Esophagus squamous epithelium (tissue), 5 donors: ENCODE measurements at regions not wholly inside any gene's neighbourhood (a gene's known extent, or its start where the extent isn't known, plus 50 kb on each side); places are given as distances from the start of the nearest gene placed in this dataset.

Experiments used
- DNase-seq: peaks from one replicate; lab custom pipeline; 2025; lab: John Stamatoyannopoulos, UW
- H3K27ac ChIP-seq, 4 donors: fragments of 200-600 bp; sonication (generic); one replicate each; pipeline ENCODE4 v1.5.1; 2016 to 2019; ENCODE audit warnings: mild to moderate bottlenecking in 1 of 4
- H3K27me3 ChIP-seq, 4 donors: fragments of 200-600 bp; sonication (generic); 1 replicate in 3 of 4; 2 replicates in 1 of 4; pipeline versions ENCODE4 v1.5.1 to v1.6.0; 2017 to 2021; ENCODE audit warnings: antibody characterized with exemption in 1 of 4
- H3K36me3 ChIP-seq, 3 donors: fragments of 200-600 bp; sonication (generic); one replicate each; pipeline ENCODE4 v1.5.1; 2016 to 2019
- H3K4me1 ChIP-seq, 3 donors: fragments of 200-600 bp; sonication (generic); one replicate each; pipeline ENCODE4 v1.5.1; 2017 to 2019
- H3K4me3 ChIP-seq, 4 donors: fragments of 200-600 bp; sonication (generic); 1 replicate in 3 of 4; 2 replicates in 1 of 4; pipeline ENCODE4 v1.5.1; 2016 to 2019; ENCODE audit warnings: mild to moderate bottlenecking in 2 of 4, moderate library complexity in 1 of 4
- H3K9me3 ChIP-seq, 3 donors: fragments of 200-600 bp; sonication (generic); one replicate each; pipeline ENCODE4 v1.5.1; 2016 to 2019
- POLR2A ChIP-seq, 4 donors: fragments of 450-650 bp; IDR thresholded peaks; one replicate each; pipeline ENCODE4 v1.6.1; 2017; ENCODE audit warnings: antibody characterized with exemption in 4 of 4, mild to moderate bottlenecking in 4 of 4, moderate library complexity in 3 of 4
- WGBS, 2 donors: methylation state at CpG; one replicate each; pipeline ENCODE4 v1.1.5; 2018; 5-methylcytosine and 5-hydroxymethylcytosine counted together
- intact Hi-C: fragments of 100-400 bp; cut with DNase I; formaldehyde crosslinking; loops from one replicate; pipeline ENCODE4 v1.15.0; 2022
- TF ChIP-seq, protein P1 (sequence below), 6 experiments: fragments of 450-650 bp in 4 of 6; fragments of 200-600 bp in 2 of 6; sonication (generic) in 2 of 6; IDR thresholded peaks; one replicate each; pipeline ENCODE4 v1.5.1; 2016 to 2019; ENCODE audit warnings: antibody characterized with exemption in 6 of 6, mild to moderate bottlenecking in 4 of 6, moderate library complexity in 4 of 6
- donor health status: DM: yes; HTN: yes; CAD: no.

GRCh38 chr16:79901522-79901921, 301.0 kb upstream of the MAF start:
- Histone ChIP-seq H3K36me3 (no peaks in the 10 kb centered on the region), H3K9me3 (no peaks in the 10 kb centered on the region), H3K27ac (no peak overlapping the region), H3K4me3 (no peak overlapping the region), H3K27me3 (no peaks in the 10 kb centered on the region), H3K4me1 (peaks cover 0 to 23% (median 4%) of the 10 kb centered on the region in 3 donors)
- 92% methylated on average over 4 of the region's 4 CpGs for whole genome bisulfite sequencing, 2 donors
- TF ChIP-seq, protein P1, sequence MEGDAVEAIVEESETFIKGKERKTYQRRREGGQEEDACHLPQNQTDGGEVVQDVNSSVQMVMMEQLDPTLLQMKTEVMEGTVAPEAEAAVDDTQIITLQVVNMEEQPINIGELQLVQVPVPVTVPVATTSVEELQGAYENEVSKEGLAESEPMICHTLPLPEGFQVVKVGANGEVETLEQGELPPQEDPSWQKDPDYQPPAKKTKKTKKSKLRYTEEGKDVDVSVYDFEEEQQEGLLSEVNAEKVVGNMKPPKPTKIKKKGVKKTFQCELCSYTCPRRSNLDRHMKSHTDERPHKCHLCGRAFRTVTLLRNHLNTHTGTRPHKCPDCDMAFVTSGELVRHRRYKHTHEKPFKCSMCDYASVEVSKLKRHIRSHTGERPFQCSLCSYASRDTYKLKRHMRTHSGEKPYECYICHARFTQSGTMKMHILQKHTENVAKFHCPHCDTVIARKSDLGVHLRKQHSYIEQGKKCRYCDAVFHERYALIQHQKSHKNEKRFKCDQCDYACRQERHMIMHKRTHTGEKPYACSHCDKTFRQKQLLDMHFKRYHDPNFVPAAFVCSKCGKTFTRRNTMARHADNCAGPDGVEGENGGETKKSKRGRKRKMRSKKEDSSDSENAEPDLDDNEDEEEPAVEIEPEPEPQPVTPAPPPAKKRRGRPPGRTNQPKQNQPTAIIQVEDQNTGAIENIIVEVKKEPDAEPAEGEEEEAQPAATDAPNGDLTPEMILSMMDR (IDR thresholded peaks at IDR 0.05) = no peak
- TF ChIP-seq POLR2A (IDR thresholded peaks at IDR 0.05) = no peak
- intact Hi-C loops = no loop called here
- DNase-seq = no peak

DNA sequence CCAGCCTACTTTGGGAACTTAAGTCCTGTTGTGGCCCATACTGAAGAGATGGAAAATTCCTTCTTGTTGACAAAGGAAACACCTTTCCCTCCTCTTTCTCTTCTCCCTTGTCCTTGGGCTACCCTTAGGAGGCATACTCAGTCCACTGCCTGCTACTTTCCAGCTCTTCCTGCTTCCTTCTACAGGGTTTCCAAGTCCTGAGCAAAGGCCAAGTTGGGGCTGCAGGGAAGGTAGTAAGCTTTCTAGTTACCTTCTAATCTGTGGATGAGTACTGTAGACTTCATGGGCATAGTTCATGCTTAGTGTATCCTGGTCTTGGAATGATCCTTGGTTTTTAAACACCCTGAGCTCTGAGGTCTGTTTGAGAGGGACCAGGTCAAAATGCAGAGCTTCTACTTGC, 299.2 kb upstream of the MAF start:
- no peak overlapping the region for H3K4me3 ChIP-seq
- intact Hi-C loops = no loop called here
- no peak overlapping the region for H3K27ac ChIP-seq
- no peaks in the 10 kb centered on the region for H3K9me3 ChIP-seq
- H3K36me3 ChIP-seq = no peaks in the 10 kb centered on the region
- peaks cover 0 to 27% (median 4%) of the 10 kb centered on the region in 3 donors for H3K4me1 ChIP-seq
- DNase-seq = no peak
- H3K27me3 ChIP-seq = no peaks in the 10 kb centered on the region
- TF ChIP-seq POLR2A (IDR thresholded peaks at IDR 0.05) = no peak
- TF ChIP-seq, protein P1 (IDR thresholded peaks at IDR 0.05) = no peak

DNA sequence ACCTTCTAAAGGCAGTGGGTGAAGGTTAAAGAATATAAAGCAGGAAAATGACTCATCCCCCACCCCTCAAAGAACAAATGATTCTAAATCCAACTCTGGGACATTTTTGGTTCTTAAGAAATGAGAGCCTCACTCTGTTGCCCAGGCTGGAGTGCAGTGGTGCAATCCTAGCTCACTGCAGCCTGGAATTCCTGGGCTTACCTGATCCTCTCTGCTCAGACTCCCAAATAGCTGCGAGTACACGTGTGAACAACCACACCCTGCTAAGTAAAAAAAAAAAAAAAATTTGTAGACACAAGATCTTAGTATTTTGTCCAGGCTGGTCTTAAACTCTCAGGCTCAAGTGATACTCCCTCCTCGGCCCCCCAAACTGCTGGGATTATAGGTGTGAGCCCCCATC, 298.8 kb upstream of the MAF start:
- Histone ChIP-seq H3K9me3 (no peaks in the 10 kb centered on the region), H3K27me3 (no peaks in the 10 kb centered on the region), H3K4me1 (peaks cover 0 to 27% (median 4%) of the 10 kb centered on the region in 3 donors), H3K4me3 (no peak overlapping the region), H3K36me3 (no peaks in the 10 kb centered on the region), H3K27ac (no peak overlapping the region)
- TF ChIP-seq POLR2A (IDR thresholded peaks at IDR 0.05) = no peak
- TF ChIP-seq, protein P1 (IDR thresholded peaks at IDR 0.05) = no peak
- intact Hi-C loops = no loop called here
- DNase-seq = no peak
- WGBS, 2 donors = 50% methylated on average over 3 of the region's 3 CpGs

DNA sequence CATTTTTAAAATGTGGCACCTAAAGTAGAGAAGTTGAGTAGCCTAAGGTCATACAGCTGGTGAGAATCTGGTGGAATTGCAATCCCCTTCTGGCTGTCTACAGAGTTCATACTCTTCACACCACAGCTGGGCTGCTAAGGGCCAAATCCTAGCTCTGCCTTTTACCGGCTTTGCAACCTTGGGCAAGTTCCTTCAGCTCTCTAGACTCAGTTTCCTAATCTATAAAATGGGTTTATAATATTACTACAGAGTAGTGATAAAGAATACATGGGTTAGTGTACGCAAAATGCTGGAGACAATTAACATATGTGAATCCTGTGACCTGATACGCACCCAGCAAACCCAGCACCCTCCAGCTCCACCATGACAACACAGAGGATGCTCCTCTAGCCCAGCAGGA, 298.2 kb upstream of the MAF start:
- H3K36me3 ChIP-seq = no peaks in the 10 kb centered on the region
- H3K9me3 ChIP-seq = no peaks in the 10 kb centered on the region
- H3K4me1 ChIP-seq = peaks cover 0 to 27% (median 4%) of the 10 kb centered on the region in 3 donors
- intact Hi-C loops = no loop called here
- 78 to 91% methylated on average over 3 of the region's 3 CpGs for WGBS, 2 donors
- TF ChIP-seq, protein P1 (IDR thresholded peaks at IDR 0.05) = no peak
- TF ChIP-seq POLR2A (IDR thresholded peaks at IDR 0.05) = no peak
- no peak for DNase-seq
- H3K27me3 ChIP-seq = no peaks in the 10 kb centered on the region
- H3K27ac ChIP-seq = no peak overlapping the region
- H3K4me3 ChIP-seq = no peak overlapping the region

GRCh38 chr16:79897453-79898146, 297.1 kb upstream of the MAF start:
- H3K9me3 ChIP-seq = no peaks in the 10 kb centered on the region

More at GRCh38 chr16:79897453-79898146, 297.1 kb upstream of the MAF start:
- Histone ChIP-seq H3K4me1 (peaks cover 0 to 27% (median 4%) of the 10 kb centered on the region in 3 donors), H3K27ac (no peak overlapping the region), H3K27me3 (no peaks in the 10 kb centered on the region), H3K4me3 (no peak overlapping the region), H3K36me3 (no peaks in the 10 kb centered on the region)
- DNase-seq = no peak
- TF ChIP-seq POLR2A (IDR thresholded peaks at IDR 0.05) = no peak
- intact Hi-C loops = no loop called here
- 55 to 65% methylated on average over 4 to 5 of the region's 8 CpGs for WGBS, 2 donors
